Stimulated activated naive B cell treated with anti-CD40 and anti-IgM and Interleukin-4, amounts not matched to agents 10 μg/mL and 1 μg/mL and 100 μg/mL, for 72 hours (primary cell): ENCODE measurements at regions not wholly inside any gene's neighbourhood (a gene's known extent, or its start where the extent isn't known, plus 50 kb on each side); places are given as distances from the start of the nearest gene placed in this dataset.
"Not testable (repeated sequence)": the region's sequence is repeated elsewhere in the genome, so short reads cannot be mapped to it uniquely, and the experiment has no call there.

Experiments used
- ATAC-seq, 2 donors: fragments of 150-1000 bp; cut with Tn5 transposase; replicated peaks; 2 replicates each; pipeline ENCODE4 v1.10.0; 2021; ENCODE audit warnings: moderate library complexity in 1 of 2
- DNase-seq: peaks from one replicate; pipeline ENCODE4 v3.0.0; 2021
- H3K27ac Mint-ChIP-seq: one replicate; pipeline ENCODE4 v1.8.0; 2022; ENCODE audit warnings: mild to moderate bottlenecking, mixed read lengths
- H3K27me3 Mint-ChIP-seq, 2 donors: one replicate each; pipeline ENCODE4 v1.8.0; 2022; ENCODE audit warnings: mixed read lengths in 2 of 2
- H3K36me3 Mint-ChIP-seq, 2 donors: one replicate each; pipeline ENCODE4 v1.8.0; 2022; ENCODE audit warnings: mixed read lengths in 2 of 2, mild to moderate bottlenecking in 1 of 2
- H3K4me1 Mint-ChIP-seq, 2 donors: one replicate each; pipeline ENCODE4 v1.8.0; 2022; ENCODE audit warnings: mixed read lengths in 2 of 2, mild to moderate bottlenecking in 1 of 2
- H3K4me3 Mint-ChIP-seq, 2 donors: one replicate each; pipeline ENCODE4 v1.8.0; 2022; ENCODE audit warnings: mild to moderate bottlenecking in 2 of 2, mixed read lengths in 2 of 2, moderate library complexity in 1 of 2
- H3K9me3 Mint-ChIP-seq, 2 donors: one replicate each; pipeline ENCODE4 v1.8.0; 2022; ENCODE audit warnings: mixed read lengths in 2 of 2, mild to moderate bottlenecking in 1 of 2

- no peaks in the 10 kb centered on the region for H3K4me1 Mint-ChIP-seq
- H3K9me3 Mint-ChIP-seq, result no peaks in the 10 kb centered on the region
- peaks cover 21 to 27% of the 10 kb centered on the region in 2 donors for H3K27me3 Mint-ChIP-seq
- DNase-seq, result no peak
- no peak overlapping the region for H3K4me3 Mint-ChIP-seq
- no peak overlapping the region for H3K27ac Mint-ChIP-seq
- no peaks in the 10 kb centered on the region for H3K36me3 Mint-ChIP-seq
- no peak for ATAC-seq
Measured at GRCh38 chr5:42043400-42043799, 118.3 kb downstream of the FBXO4 start.

- Mint-ChIP-seq H3K4me1 (peaks cover 0 to 3% of the 10 kb centered on the region in 2 donors), H3K27me3 (peaks cover 4 to 14% of the 10 kb centered on the region in 2 donors), H3K36me3 (no peaks in the 10 kb centered on the region), H3K27ac (no peak overlapping the region), H3K9me3 (no peaks in the 10 kb centered on the region), H3K4me3 (no peak overlapping the region)
- DNase-seq (peak; percentile 31), ATAC-seq (peak; percentile 80 to 90)
Measured at GRCh38 chr5:42057254-42057690, 132.2 kb downstream of the FBXO4 start.

- no peaks in the 10 kb centered on the region for H3K9me3 Mint-ChIP-seq
- no peak for ATAC-seq
- H3K36me3 Mint-ChIP-seq, result no peaks in the 10 kb centered on the region
- no peak for DNase-seq
- peaks cover 0 to 3% of the 10 kb centered on the region in 2 donors for H3K4me1 Mint-ChIP-seq
- H3K4me3 Mint-ChIP-seq, result no peak overlapping the region
- no peak overlapping the region for H3K27ac Mint-ChIP-seq
- peaks cover 4 to 14% of the 10 kb centered on the region in 2 donors for H3K27me3 Mint-ChIP-seq
Measured at GRCh38 chr5:42059291-42059690, 134.2 kb downstream of the FBXO4 start.

GRCh38 chr5:42059778-42060464, 134.8 kb downstream of the FBXO4 start:
- ATAC-seq, result no peak
- H3K27ac Mint-ChIP-seq, result no peak overlapping the region
- peaks cover 4 to 14% of the 10 kb centered on the region in 2 donors for H3K27me3 Mint-ChIP-seq

GRCh38 chr5:42061121-42061520, 136.0 kb downstream of the FBXO4 start:
- no peak overlapping the region for H3K4me3 Mint-ChIP-seq

More at GRCh38 chr5:42059778-42060464, 134.8 kb downstream of the FBXO4 start:
- Mint-ChIP-seq H3K9me3 (no peaks in the 10 kb centered on the region), H3K4me1 (peaks cover 0 to 3% of the 10 kb centered on the region in 2 donors), H3K36me3 (no peaks in the 10 kb centered on the region), H3K4me3 (no peak overlapping the region)
- no peak for DNase-seq

GRCh38 chr5:42064821-42065220, 139.7 kb downstream of the FBXO4 start:
- H3K27me3 Mint-ChIP-seq, result peaks cover 0 to 9% of the 10 kb centered on the region in 2 donors
- H3K9me3 Mint-ChIP-seq, result no peaks in the 10 kb centered on the region
- H3K4me1 Mint-ChIP-seq, result no peaks in the 10 kb centered on the region
- no peaks in the 10 kb centered on the region for H3K36me3 Mint-ChIP-seq
- DNase-seq (no peak), ATAC-seq (no peak)
- no peak overlapping the region for H3K4me3 Mint-ChIP-seq
- H3K27ac Mint-ChIP-seq, result no peak overlapping the region

More at GRCh38 chr5:42061121-42061520, 136.0 kb downstream of the FBXO4 start:
- ATAC-seq (no peak), DNase-seq (no peak)
- Mint-ChIP-seq H3K27me3 (peaks cover 4 to 14% of the 10 kb centered on the region in 2 donors), H3K27ac (no peak overlapping the region), H3K36me3 (no peaks in the 10 kb centered on the region), H3K4me1 (peaks cover 0 to 3% of the 10 kb centered on the region in 2 donors), H3K9me3 (no peaks in the 10 kb centered on the region)

- Mint-ChIP-seq H3K36me3 (no peaks in the 10 kb centered on the region), H3K4me1 (no peaks in the 10 kb centered on the region), H3K27me3 (peaks cover 0 to 2% of the 10 kb centered on the region in 2 donors), H3K4me3 (no peak overlapping the region), H3K9me3 (no peaks in the 10 kb centered on the region), H3K27ac (no peak overlapping the region)
- DNase-seq (no peak), ATAC-seq (no peak)
Measured at GRCh38 chr5:42066131-42066530, 141.1 kb downstream of the FBXO4 start.

GRCh38 chr5:42074353-42074752, 149.3 kb downstream of the FBXO4 start:
- no peak for ATAC-seq
- Mint-ChIP-seq H3K27ac (no peak overlapping the region), H3K36me3 (no peaks in the 10 kb centered on the region), H3K27me3 (peaks cover 0 to 16% of the 10 kb centered on the region in 2 donors), H3K4me3 (no peak overlapping the region), H3K9me3 (peaks cover 0 to 2% of the 10 kb centered on the region in 2 donors), H3K4me1 (no peaks in the 10 kb centered on the region)
- no peak for DNase-seq

GRCh38 chr5:42089705-42090104, 164.6 kb downstream of the FBXO4 start:
- no peak for ATAC-seq
- peaks cover 0 to 6% of the 10 kb centered on the region in 2 donors for H3K9me3 Mint-ChIP-seq
- no peak overlapping the region for H3K4me3 Mint-ChIP-seq
- H3K4me1 Mint-ChIP-seq, result no peaks in the 10 kb centered on the region
- no peak overlapping the region for H3K27ac Mint-ChIP-seq
- no peaks in the 10 kb centered on the region for H3K36me3 Mint-ChIP-seq
- DNase-seq, result no peak
- no peaks in the 10 kb centered on the region for H3K27me3 Mint-ChIP-seq

- Mint-ChIP-seq H3K9me3 (peaks cover 0 to 6% of the 10 kb centered on the region in 2 donors), H3K4me3 (no peak overlapping the region), H3K27me3 (no peaks in the 10 kb centered on the region), H3K4me1 (no peaks in the 10 kb centered on the region), H3K27ac (no peak overlapping the region), H3K36me3 (no peaks in the 10 kb centered on the region)
- ATAC-seq, result no peak
- DNase-seq, result no peak
Measured at GRCh38 chr5:42090162-42090561, 165.1 kb downstream of the FBXO4 start.

- not testable (repeated sequence) for H3K27ac Mint-ChIP-seq, H3K27me3 Mint-ChIP-seq, H3K36me3 Mint-ChIP-seq, H3K9me3 Mint-ChIP-seq, H3K4me1 Mint-ChIP-seq, ATAC-seq, H3K4me3 Mint-ChIP-seq, DNase-seq
Measured at GRCh38 chr5:42099846-42100245, 174.8 kb downstream of the FBXO4 start.

- Mint-ChIP-seq H3K27ac (no peak overlapping the region), H3K4me1 (no peaks in the 10 kb centered on the region), H3K4me3 (no peak overlapping the region), H3K27me3 (peaks cover 0 to 3% of the 10 kb centered on the region in 2 donors), H3K9me3 (peaks cover 9 to 13% of the 10 kb centered on the region in 2 donors), H3K36me3 (no peaks in the 10 kb centered on the region)
- ATAC-seq (no peak), DNase-seq (no peak)
Measured at GRCh38 chr5:42108468-42108867, 183.4 kb downstream of the FBXO4 start.

GRCh38 chr5:42109006-42109572, 184.0 kb downstream of the FBXO4 start:
- no peak for DNase-seq
- H3K4me1 Mint-ChIP-seq, result no peaks in the 10 kb centered on the region
- no peak overlapping the region for H3K4me3 Mint-ChIP-seq
- H3K9me3 Mint-ChIP-seq, result peaks cover 9 to 13% of the 10 kb centered on the region in 2 donors
- H3K27me3 Mint-ChIP-seq, result peaks cover 0 to 3% of the 10 kb centered on the region in 2 donors
- no peaks in the 10 kb centered on the region for H3K36me3 Mint-ChIP-seq
- no peak overlapping the region for H3K27ac Mint-ChIP-seq
- ATAC-seq, result no peak

GRCh38 chr5:42115721-42116120, 190.6 kb downstream of the FBXO4 start:
- peaks cover 8 to 10% of the 10 kb centered on the region in 2 donors for H3K9me3 Mint-ChIP-seq
- ATAC-seq, H3K27me3 Mint-ChIP-seq, H3K36me3 Mint-ChIP-seq, H3K4me3 Mint-ChIP-seq, H3K4me1 Mint-ChIP-seq, H3K27ac Mint-ChIP-seq, DNase-seq: not testable (repeated sequence)

GRCh38 chr5:42120070-42120469, 195.0 kb downstream of the FBXO4 start:
- Mint-ChIP-seq H3K4me1 (no peaks in the 10 kb centered on the region), H3K27ac (no peak overlapping the region), H3K4me3 (no peak overlapping the region), H3K9me3 (peaks cover 4 to 9% of the 10 kb centered on the region in 2 donors), H3K36me3 (no peaks in the 10 kb centered on the region), H3K27me3 (no peaks in the 10 kb centered on the region)
- ATAC-seq (no peak), DNase-seq (no peak)
